ENCODE measurements at regions not wholly inside any gene's neighbourhood (a gene's known extent, or its start where the extent isn't known, plus 50 kb on each side); places are given as distances from the start of the nearest gene placed in this dataset.

DNA sequence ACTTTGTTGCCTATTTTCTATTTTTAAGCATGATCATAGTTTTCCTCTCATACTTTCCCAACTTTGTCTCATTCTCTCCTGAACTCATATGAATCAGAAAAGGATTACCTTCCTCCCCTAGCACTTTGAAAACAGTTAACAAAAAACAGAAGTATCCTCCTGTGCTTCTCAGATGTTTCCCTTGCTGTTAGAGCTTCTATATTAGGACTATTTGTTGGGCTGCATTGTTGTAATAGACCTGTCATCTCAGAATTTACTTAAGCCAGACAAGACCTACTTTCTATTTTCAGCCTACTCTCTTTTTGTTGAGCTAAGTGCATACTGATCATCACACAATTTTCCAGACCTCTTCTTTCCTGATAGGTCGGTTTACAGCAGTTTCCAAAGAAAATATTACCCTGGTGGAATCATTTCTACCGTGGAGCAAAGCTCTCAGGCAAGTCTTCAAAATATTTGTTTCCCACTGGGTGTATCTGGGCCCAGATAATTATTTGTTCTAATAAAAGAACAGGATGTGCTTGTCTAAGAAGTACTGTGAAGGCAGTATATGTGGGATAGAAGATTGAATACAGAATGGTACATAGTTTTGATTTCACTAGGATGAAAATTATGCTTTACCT lies 411.9 kb upstream of the KLF6 start:
- H3K27ac Mint-ChIP-seq = no peak overlapping the region
- Histone ChIP-seq H3K79me1 (ENCODE audit: insufficient read depth, low read depth, low read length, poor library complexity, severe bottlenecking) (no peaks in the 10 kb centered on the region), H3K18ac (ENCODE audit: insufficient read length, low read depth, low read length) (no peak overlapping the region), H3K23me2 (ENCODE audit: insufficient read length, low read depth, low read length, poor library complexity, severe bottlenecking) (no peaks in the 10 kb centered on the region), H3K27me3 (ENCODE audit: insufficient read depth, low read length) (no peaks in the 10 kb centered on the region), H2BK12ac (ENCODE audit: insufficient read length, low read depth, low read length) (no peak overlapping the region), H3K9ac (ENCODE audit: extremely low read depth, insufficient read length, low read length) (no peak overlapping the region), H3K27ac (ENCODE audit: insufficient read length, low read depth, low read length) (no peak overlapping the region), H3K14ac (ENCODE audit: insufficient read depth, low read length) (no peak overlapping the region), H3T11ph (ENCODE audit: low read length) (no peak overlapping the region), H3K23ac (ENCODE audit: insufficient read length, low read depth, low read length) (no peak overlapping the region), H4K5ac (ENCODE audit: insufficient read length, low read depth, low read length) (no peak overlapping the region), H2BK120ac (ENCODE audit: low read depth, low read length, poor library complexity, severe bottlenecking) (no peak overlapping the region), H3K4me1 (ENCODE audit: insufficient read depth, low read length) (no peaks in the 10 kb centered on the region), H3K56ac (ENCODE audit: insufficient read length, low read depth, low read length) (no peak overlapping the region), H2BK20ac (ENCODE audit: low read depth, low read length, poor library complexity, severe bottlenecking) (no peak overlapping the region), H3K4ac (ENCODE audit: low read depth, low read length) (no peak overlapping the region), H4K91ac (ENCODE audit: insufficient read length, low read depth, low read length) (no peak overlapping the region), H4K20me1 (ENCODE audit: control insufficient read depth, insufficient read depth, insufficient read length) (no peaks in the 10 kb centered on the region), H2AK5ac (ENCODE audit: insufficient read length, low read length) (no peak overlapping the region), H2AFZ (ENCODE audit: low read length) (no peak overlapping the region), H3K4me2 (ENCODE audit: insufficient read depth, insufficient read length, low read length) (no peak overlapping the region), H2BK5ac (ENCODE audit: insufficient read length, low read length) (no peak overlapping the region), H2BK15ac (ENCODE audit: low read depth, low read length) (no peak overlapping the region), H4K8ac (replicated peaks; ENCODE audit: insufficient read length, low read depth, low read length) (no peak overlapping the region), H3K79me2 (ENCODE audit: insufficient read depth, low read length) (no peaks in the 10 kb centered on the region), H3K9me3 (ENCODE audit: control insufficient read depth, low read depth, low read length) (no peaks in the 10 kb centered on the region)
- TF ChIP-seq, protein P1, sequence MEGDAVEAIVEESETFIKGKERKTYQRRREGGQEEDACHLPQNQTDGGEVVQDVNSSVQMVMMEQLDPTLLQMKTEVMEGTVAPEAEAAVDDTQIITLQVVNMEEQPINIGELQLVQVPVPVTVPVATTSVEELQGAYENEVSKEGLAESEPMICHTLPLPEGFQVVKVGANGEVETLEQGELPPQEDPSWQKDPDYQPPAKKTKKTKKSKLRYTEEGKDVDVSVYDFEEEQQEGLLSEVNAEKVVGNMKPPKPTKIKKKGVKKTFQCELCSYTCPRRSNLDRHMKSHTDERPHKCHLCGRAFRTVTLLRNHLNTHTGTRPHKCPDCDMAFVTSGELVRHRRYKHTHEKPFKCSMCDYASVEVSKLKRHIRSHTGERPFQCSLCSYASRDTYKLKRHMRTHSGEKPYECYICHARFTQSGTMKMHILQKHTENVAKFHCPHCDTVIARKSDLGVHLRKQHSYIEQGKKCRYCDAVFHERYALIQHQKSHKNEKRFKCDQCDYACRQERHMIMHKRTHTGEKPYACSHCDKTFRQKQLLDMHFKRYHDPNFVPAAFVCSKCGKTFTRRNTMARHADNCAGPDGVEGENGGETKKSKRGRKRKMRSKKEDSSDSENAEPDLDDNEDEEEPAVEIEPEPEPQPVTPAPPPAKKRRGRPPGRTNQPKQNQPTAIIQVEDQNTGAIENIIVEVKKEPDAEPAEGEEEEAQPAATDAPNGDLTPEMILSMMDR (conservative IDR thresholded peaks at IDR 0.05) = no peak
- no peaks in the 10 kb centered on the region for H3K27me3 Mint-ChIP-seq (ENCODE audit: low read depth)
- no peak overlapping the region for H3K4me3 Mint-ChIP-seq
- no peaks in the 10 kb centered on the region; a peak in 1 of 5 replicates for H3K9me3 Mint-ChIP-seq
- no peak for DNase-seq
- peaks cover 5 to 7% of the 10 kb centered on the region in 2 experiments; a peak in 3 of 4 replicates for H3K4me1 Mint-ChIP-seq
- no CpG with 5 or more reads among the region's 2 CpGs for WGBS (ENCODE audit: extremely low coverage, insufficient read length, low lambda C conversion rate)
- H3K36me3 Mint-ChIP-seq (ENCODE audit: insufficient read depth in 1 of 3, low read depth in 3 of 3) = no peaks in the 10 kb centered on the region; a peak in 1 of 7 replicates
